ENCODE measurements at regions not wholly inside any gene's neighbourhood (a gene's known extent, or its start where the extent isn't known, plus 50 kb on each side); places are given as distances from the start of the nearest gene placed in this dataset.

GRCh38 chr2:118750959-118751565 is 96.4 kb downstream of the EN1 start:
- TF ChIP-seq, protein P1, sequence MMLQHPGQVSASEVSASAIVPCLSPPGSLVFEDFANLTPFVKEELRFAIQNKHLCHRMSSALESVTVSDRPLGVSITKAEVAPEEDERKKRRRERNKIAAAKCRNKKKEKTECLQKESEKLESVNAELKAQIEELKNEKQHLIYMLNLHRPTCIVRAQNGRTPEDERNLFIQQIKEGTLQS (IDR thresholded peaks at IDR 0.05; ENCODE audit: borderline replicate concordance, extremely low read depth, low read depth, low read length) = no peak
- TF ChIP-seq GABPA (IDR thresholded peaks at IDR 0.05; ENCODE audit: low read depth) (no peak), CHD4 (IDR thresholded peaks at IDR 0.05) (no peak), CREB1 (IDR thresholded peaks at IDR 0.05; ENCODE audit: low read depth) (no peak), BHLHE40 (IDR thresholded peaks at IDR 0.05; ENCODE audit: borderline replicate concordance in 1 of 2, low read depth in 2 of 2, low read length in 1 of 2) (no peak), E2F4 (IDR thresholded peaks at IDR 0.05; ENCODE audit: low read depth, low read length) (no peak), POLR2AphosphoS5 (IDR thresholded peaks at IDR 0.05; ENCODE audit: low read length) (no peak), TBL1XR1 (IDR thresholded peaks at IDR 0.05; ENCODE audit: low read depth, low read length) (no peak), EZH2 (IDR thresholded peaks at IDR 0.05; ENCODE audit: borderline replicate concordance, control insufficient read depth, low read depth, low read length) (no peak), TAF1 (IDR thresholded peaks at IDR 0.05; ENCODE audit: borderline replicate concordance, low read depth, low read length) (no peak), MYC (IDR thresholded peaks at IDR 0.05; ENCODE audit: insufficient read depth, insufficient read length, insufficient replicate concordance, low read length, severe bottlenecking) (no peak)
- TF ChIP-seq, protein P2, sequence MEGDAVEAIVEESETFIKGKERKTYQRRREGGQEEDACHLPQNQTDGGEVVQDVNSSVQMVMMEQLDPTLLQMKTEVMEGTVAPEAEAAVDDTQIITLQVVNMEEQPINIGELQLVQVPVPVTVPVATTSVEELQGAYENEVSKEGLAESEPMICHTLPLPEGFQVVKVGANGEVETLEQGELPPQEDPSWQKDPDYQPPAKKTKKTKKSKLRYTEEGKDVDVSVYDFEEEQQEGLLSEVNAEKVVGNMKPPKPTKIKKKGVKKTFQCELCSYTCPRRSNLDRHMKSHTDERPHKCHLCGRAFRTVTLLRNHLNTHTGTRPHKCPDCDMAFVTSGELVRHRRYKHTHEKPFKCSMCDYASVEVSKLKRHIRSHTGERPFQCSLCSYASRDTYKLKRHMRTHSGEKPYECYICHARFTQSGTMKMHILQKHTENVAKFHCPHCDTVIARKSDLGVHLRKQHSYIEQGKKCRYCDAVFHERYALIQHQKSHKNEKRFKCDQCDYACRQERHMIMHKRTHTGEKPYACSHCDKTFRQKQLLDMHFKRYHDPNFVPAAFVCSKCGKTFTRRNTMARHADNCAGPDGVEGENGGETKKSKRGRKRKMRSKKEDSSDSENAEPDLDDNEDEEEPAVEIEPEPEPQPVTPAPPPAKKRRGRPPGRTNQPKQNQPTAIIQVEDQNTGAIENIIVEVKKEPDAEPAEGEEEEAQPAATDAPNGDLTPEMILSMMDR (IDR thresholded peaks at IDR 0.05 in 2 of 3, conservative IDR thresholded peaks at IDR 0.05 in 1 of 3; ENCODE audit: control insufficient read depth in 2 of 3, extremely low read depth in 1 of 3, insufficient read depth in 1 of 3, low read depth in 3 of 3, low read length in 3 of 3) = no peak

Measured in GM12878 (cell line).